GM18508 (cell line): ENCODE measurements at regions not wholly inside any gene's neighbourhood (a gene's known extent, or its start where the extent isn't known, plus 50 kb on each side); places are given as distances from the start of the nearest gene placed in this dataset.

Experiments used
- ATAC-seq: cut with Tn5 transposase; IDR thresholded peaks from one replicate; pipeline ENCODE4 v1.9.1; 2021; ENCODE audit warnings: moderate number of reproducible peaks; ENCODE audit not compliant: insufficient read depth, unreplicated experiment

DNA sequence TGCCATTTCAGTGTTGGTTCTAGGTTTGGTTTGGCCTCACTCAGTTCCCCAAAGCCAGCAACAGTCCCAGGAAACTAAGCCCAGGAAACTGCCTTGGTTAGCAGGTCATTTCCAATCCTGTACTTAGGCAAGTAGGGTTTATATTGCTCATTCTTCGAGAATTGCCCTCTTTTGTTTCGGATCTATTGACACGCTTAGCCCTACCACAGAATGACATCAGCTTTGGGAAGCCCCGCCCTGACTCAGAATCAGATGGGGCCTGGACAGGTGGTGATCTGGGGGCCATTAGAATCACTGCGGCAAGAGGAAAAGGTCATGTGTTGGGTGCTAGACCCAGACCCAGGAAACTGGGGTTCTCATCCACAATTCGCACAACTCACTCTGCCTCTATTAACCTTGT is 578.2 kb downstream of the QKI start:
- ATAC-seq, result no peak

DNA sequence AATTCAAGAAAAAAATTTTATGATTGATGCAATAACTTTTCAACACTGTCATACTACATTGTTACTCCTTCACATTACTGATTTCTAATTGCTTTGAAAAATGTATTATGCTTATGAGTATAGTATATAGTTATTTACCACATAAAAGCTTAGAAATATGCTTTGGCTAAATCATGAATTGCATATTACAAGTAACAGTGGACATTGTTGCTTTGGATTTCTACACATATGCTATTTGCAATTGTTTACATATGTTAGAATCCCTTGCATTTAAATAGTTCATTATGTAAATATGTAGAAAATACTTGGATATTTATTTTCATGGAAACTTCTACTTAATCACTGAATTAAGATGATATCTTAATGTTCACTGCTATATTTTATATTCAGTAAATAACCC is 577.5 kb downstream of the QKI start:
- ATAC-seq, result no peak

DNA sequence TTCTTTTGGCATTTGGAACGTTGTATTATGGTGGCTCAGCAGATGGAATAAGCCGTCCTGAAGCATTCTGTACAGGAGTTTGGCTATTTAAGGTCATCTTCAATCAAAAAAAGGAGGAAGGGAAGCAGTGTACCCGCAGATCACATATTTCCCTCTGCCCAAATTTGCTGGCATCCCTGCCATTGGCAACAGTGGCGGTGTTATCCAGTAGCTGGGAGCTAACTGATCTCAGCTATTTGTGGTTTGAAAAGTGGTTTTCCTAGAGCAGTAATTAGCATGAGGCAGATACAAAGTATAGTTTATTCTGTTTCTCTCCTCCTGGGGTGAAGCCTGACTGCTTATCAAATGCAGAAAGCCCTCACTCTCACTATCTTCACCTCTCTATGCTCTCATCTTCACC is 576.8 kb downstream of the QKI start:
- no peak for ATAC-seq

DNA sequence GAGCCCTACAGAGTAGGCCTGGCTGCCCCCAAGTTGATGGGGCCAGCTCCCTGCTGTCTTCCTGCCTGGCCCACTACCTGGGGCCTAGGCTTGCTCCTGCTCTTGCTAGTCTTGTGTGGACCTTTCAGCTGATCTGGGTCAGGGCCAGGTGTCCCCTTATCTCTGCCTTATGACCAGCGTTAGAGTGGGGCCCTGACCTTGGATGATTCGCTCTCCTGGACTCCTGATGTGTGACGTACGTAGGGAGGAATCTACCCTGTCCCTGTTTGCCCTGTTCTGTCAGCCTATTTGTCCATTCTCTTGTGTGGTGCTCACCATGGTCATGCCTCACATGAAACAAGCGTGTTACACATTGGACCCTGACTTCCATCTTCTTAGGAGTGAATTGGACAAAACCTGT is 571.8 kb downstream of the QKI start:
- no peak for ATAC-seq

- no peak for ATAC-seq
Observed at GRCh38 chr6:163985710-163986109, 571.2 kb downstream of the QKI start.

DNA sequence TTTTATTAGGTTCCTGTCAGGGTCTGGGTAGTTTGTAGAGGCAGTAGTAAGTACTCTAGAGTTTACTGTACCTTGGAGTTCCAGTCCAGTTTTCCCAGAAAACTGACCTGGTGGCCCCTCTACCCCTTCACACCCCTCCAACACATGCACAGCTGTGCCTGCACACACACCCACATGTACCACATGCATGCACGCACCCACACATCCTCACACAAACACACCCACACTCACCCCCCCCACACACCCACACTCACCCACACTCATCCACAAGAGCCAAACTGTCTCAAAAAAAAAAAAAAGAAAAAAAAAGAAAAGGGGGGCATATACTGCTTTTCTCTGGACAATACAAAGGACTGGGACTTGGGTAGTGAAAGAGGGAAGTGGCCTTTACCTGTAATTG is 570.5 kb downstream of the QKI start:
- no peak for ATAC-seq

- no peak for ATAC-seq
Observed at GRCh38 chr6:163984124-163984936, 569.8 kb downstream of the QKI start.

DNA sequence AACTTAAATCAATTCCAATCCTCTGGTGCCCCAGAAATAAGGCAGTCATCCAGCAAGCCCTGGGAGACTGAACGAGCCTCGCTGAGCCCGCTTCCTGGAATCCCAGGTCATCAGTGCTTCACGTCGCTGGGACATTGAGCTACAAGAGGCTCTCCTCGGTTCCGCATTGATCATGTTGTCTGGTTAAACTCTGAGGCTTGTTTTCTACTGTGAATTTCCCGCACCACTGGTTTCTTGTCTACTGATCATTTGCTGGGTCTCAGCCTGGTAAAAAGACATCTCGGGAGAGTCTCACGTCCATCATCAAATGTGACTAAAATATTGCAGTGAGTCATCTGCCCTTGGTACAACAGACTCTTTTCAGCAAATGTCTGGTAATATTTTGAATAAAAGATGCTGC is 569.2 kb downstream of the QKI start:
- no peak for ATAC-seq

DNA sequence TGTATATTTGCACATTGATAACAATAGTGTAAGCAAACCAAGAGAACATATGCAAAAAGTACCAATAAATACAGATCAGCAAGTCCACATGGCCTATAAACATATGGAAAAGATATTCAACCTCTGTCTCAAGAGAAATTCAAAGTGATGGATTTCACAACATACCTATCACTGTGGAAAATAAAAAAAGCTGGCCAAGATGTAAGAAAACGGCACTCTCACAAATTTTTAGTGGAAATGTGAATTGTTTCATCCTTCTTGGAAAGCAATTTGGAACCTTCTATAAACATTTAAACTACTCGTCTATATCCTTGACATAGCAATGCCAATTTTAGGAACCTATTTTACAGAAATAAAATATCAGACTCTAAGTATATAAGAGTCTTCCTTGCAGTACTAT is 559.8 kb downstream of the QKI start:
- no peak for ATAC-seq

- ATAC-seq, result no peak
Observed at GRCh38 chr6:163971841-163972838, 557.6 kb downstream of the QKI start.

- ATAC-seq, result no peak
Observed at GRCh38 chr6:163970846-163971564, 556.5 kb downstream of the QKI start.

DNA sequence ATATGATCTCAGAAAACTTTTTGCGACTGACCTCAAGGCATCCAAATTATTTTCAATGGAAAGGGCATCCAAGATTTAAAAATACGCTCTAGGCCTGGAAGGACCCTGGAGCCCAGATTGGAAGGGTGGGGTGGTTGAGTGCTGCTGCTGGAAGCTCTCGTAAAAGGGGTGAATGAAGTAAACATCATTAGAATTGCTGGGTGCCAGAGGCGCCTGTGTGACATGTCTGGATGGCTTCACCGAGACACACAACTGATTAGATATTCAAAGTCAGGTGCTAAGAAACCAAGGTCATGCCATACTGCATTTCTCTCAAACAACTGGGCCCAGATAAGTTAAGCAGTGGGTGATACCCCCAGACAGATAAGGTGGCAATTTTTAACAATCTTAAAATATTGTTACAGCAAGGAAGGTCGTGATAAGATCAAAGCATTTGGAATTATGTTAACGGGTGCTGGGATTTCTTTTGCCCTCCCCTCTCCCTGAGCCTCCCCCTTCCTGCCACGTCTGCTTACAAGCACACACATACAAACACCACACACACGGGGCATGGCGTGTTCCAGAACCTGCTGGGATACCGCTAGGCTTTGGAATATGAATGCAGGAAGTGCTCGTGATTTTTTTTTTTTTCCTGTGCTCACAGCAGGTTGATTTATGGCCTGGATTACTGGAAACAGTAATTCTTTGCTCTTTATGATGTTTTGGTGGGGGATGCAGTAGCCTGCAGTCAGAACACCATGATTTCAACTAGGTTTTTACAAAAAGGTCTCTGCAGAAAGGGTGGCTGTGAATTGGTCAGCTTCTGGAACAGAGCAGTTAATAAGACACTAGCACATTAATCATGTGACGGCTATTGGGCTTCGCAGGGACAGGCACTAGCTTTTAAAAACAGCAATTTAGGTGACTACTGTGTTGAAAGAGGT is 551.2 kb downstream of the QKI start:
- ATAC-seq, result no peak

DNA sequence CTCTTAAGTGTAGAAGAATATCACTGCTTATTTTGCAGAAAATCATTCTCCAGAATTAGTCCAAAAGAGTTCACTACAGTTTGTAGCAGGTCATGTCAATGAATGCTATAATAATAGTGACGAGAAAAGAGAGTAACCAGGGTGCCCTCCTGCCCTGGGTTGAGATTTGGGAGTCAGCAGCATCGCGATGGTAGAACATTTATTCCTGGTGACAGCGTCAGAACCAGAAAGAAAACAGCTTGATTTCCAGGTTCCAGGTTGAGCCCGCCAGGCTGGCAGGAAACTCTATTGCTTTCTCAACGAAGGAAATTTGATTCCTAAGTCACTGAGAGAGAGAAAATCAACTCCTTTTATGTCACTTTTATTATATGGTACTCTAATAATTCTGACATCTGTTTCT is 550.3 kb downstream of the QKI start:
- no peak for ATAC-seq

GRCh38 chr6:163963205-163964120 is 548.9 kb downstream of the QKI start:
- ATAC-seq, result no peak

DNA sequence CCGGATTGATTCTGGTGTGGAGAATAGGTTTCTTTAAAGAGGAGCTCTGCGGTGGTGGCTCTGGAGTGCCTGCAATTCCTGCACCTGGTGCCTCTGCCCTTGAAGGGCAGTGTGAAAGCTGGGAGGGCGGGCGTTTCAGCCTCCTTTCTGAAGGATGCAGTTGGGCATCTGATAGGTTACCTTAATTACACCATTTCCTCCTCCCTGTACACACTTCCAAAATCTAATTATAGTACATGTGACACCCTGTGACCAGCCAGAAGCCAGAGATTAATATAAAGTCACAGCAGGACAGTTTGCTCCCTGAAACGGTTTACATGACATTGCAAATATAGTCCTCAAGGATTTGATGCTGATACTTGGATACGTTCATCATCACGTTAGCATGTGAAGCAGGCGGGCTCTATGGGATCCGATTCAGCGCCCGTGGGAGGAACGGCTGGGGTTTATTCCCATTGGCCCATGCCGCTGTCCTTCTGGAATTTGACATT is 548.2 kb downstream of the QKI start:
- ATAC-seq, result no peak

GRCh38 chr6:163960128-163960527 is 545.6 kb downstream of the QKI start:
- ATAC-seq, result no peak

DNA sequence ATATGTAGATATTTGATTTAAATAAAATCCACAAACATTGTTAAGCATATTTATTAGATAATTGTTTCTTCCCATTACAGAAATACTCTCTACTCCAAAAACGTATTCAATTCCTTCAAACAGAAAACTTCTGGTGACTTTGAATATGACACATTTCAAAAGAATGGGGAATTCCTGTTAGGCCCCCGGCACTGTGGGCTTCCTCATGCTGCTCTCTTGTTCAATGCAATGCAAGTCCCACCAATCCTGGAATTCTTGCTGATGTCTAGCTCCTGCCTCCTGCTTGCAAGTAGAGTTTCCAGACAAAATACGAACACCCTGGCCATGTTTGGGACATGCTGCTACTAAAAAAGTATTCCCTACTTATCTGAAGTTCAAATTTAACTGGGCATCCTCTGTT is 544.1 kb downstream of the QKI start:
- ATAC-seq, result no peak

- ATAC-seq, result peak; percentile 98
Observed at GRCh38 chr6:163956571-163957407, 542.3 kb downstream of the QKI start.
